ENCODE measurements at regions not wholly inside any gene's neighbourhood (a gene's known extent, or its start where the extent isn't known, plus 50 kb on each side); places are given as distances from the start of the nearest gene placed in this dataset.

DNA sequence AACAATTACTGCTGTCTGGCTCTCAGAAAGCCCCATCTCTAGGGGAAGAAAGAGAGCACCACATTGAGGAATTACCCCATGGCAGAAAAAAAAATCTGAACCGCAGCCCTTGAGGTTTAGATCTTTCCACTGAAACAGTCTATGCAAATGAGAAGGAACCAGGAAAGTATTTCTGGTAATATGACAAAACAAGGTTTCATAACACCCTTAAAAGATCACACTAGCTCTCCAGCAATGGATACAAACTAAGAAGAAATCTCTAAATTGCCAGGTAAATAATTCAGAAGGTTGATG lies 427.1 kb downstream of the PRELID2 start:
- TF ChIP-seq, protein P1, sequence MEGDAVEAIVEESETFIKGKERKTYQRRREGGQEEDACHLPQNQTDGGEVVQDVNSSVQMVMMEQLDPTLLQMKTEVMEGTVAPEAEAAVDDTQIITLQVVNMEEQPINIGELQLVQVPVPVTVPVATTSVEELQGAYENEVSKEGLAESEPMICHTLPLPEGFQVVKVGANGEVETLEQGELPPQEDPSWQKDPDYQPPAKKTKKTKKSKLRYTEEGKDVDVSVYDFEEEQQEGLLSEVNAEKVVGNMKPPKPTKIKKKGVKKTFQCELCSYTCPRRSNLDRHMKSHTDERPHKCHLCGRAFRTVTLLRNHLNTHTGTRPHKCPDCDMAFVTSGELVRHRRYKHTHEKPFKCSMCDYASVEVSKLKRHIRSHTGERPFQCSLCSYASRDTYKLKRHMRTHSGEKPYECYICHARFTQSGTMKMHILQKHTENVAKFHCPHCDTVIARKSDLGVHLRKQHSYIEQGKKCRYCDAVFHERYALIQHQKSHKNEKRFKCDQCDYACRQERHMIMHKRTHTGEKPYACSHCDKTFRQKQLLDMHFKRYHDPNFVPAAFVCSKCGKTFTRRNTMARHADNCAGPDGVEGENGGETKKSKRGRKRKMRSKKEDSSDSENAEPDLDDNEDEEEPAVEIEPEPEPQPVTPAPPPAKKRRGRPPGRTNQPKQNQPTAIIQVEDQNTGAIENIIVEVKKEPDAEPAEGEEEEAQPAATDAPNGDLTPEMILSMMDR (conservative IDR thresholded peaks at IDR 0.05; ENCODE audit: low read depth, low read length): no peak
- TF ChIP-seq MAZ (IDR thresholded peaks at IDR 0.05; ENCODE audit: borderline replicate concordance, low read depth, low read length) (no peak), POLR2A (IDR thresholded peaks at IDR 0.05; ENCODE audit: low read depth, low read length) (no peak), FOS (IDR thresholded peaks at IDR 0.05; ENCODE audit: low read depth, low read length) (no peak)

All from IMR-90 (cell line).